ENCODE measurements at regions not wholly inside any gene's neighbourhood (a gene's known extent, or its start where the extent isn't known, plus 50 kb on each side); places are given as distances from the start of the nearest gene placed in this dataset.
"Not testable (repeated sequence)": the region's sequence is repeated elsewhere in the genome, so short reads cannot be mapped to it uniquely, and the experiment has no call there.

DNA sequence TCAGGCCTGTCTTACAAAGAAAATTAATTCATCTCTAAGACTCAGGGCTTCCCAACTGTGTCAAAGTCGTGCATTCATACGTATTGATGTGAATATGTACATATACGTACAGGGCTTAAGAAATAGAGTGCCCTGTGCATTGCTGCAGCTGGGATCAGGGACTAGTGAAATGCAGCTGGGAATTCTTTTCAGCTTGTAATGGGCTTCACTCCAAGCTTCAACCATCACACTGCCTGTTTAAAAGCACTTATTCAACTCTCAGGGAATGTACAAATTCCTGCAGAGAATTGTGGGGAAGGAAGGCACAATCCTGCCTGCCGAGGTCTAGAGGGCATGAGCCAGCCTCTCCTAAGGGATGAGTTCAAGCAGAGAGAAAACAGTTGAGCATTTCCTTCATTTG is 59.6 kb upstream of the MAN2A1 start:
- DNase-seq (ENCODE audit: low spot score): no peak

DNA sequence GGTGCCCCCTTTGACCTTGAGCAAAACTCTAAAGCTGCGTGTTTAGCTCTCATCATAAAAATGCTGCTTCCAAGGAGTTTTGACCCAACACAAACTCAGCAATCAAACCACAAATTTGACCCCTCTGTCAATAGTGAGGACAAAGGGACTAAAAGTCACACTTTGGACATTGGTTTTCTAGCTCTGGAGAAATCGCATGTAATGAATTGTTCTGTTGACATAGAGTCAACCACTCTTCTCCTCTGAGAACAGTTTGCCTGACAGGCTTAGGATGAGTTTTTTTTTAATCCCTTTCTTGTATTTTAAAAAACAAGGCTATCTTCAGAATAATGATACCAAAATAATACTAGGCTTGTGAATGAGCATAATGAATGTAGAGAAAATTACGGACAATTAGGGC is 61.1 kb upstream of the MAN2A1 start:
- DNase-seq (ENCODE audit: low spot score): no peak

DNA sequence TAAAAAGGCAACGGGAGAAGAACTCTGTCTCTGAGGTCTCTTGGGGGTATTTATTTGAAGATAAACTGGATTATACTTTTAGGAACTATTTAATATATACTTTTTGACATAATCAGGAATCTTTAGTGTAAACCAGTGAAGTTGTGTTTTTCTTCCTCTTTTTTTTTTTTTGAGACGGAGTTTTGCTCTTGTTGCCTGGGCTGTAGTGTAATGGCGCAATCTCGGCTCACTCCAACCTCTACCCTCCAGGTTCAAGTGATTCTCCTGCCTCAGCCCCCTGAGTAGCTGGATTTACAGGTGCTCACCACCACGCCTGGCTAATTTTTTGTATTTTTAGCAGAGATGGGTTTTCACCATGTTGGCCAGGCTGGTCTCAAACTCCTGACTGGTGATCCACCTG is 68.5 kb upstream of the MAN2A1 start:
- not testable (repeated sequence) for DNase-seq (ENCODE audit: low spot score)

DNA sequence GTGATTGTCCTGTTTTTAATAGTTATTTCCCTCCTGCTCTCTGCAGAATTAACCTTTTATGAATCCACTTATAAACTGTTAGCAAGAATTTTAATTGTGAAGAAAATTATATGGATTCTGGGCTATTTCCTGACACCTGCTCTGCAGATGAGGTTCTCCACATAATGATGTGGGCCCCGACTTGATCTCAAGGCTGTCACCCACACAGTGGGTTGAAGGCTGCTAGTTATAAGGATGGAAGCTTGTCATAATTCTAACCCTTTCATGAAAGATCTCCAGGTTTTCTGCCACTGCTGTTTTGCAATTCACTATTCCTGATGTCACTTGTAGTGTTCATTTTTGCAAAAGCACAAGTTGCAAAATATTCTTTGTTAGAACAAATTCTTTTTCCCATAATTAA is 69.1 kb upstream of the MAN2A1 start:
- no peak for DNase-seq (ENCODE audit: low spot score)

DNA sequence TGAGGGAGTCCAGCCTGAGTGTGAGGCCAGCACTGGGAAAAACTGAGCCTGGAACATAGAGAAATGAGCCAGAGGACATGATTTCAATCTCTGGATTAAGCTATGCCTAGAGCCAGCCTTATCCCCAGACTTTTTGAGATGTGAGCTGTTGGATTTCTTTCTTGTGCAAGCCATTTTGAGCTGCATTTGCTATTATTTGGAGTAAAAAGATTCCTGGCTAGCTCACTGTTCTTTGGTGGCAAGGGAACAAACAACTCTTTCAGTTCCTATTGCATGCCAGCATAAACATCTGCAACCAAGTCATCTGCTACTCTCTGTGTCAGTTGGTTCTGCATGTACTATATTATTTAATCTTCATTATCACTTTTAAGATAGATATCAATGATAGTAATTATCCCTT is 70.1 kb upstream of the MAN2A1 start:
- DNase-seq (ENCODE audit: low spot score): no peak

DNA sequence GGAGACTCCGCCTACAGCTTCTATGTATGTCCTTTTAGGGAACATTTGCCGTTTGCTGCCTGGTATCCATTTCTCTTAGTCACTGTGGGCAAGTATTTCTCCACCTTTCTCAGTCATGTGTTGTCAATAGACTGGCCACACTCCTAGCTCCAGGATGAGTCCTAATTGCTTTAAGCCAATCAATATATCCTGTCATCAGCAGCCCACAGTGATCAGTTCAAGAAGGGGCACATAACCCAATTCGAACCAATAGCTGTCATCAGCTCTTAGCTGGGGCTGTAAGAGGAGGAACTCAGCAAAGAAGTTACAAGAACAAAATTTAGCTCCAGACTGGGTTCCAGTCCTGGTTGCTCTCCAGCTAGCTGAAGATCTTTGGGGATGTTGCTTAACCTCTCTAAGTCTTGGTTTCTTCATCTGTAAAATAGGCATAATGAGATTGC is 70.7 kb upstream of the MAN2A1 start:
- no peak for DNase-seq (ENCODE audit: low spot score)

DNA sequence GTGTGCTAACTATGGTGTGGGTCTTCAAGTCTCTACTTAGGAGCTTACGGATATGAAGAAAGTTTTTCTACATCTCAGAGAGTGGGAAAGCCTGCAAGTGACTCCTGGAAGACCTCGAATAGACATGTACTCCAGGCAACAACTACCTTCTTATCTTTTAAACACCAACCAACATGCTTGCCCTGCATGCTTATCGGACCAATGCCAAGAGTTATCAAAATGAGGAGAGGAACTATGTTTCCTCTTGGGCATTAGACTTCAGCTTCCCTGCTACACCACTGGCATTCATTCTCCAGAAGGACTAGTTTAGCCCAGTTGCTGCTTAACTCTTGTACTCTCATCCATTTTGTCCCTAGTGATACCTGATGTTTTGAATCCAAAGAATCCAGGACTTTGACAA is 74.7 kb upstream of the MAN2A1 start:
- no peak for DNase-seq (ENCODE audit: low spot score)

DNA sequence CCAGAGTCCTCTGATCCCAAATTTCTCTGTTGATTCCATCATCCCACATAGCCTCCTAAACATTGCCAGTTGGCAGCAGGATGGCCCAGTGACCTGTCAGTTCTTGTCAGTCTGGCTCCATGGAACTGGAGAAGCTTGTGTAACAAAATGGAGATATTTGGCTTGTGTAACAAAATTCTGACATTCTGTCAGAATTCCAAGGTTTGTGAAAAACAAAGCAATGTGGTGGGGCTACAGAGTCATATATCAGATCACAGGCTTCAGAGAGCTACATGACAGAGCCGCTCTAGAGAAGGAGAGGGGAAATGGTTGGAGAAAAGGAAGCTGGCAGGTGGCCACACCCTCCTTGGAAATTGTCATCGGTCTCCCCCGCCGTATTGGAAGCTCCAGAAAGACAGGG is 75.4 kb upstream of the MAN2A1 start:
- peak; percentile 77 for DNase-seq (ENCODE audit: low spot score)

DNA sequence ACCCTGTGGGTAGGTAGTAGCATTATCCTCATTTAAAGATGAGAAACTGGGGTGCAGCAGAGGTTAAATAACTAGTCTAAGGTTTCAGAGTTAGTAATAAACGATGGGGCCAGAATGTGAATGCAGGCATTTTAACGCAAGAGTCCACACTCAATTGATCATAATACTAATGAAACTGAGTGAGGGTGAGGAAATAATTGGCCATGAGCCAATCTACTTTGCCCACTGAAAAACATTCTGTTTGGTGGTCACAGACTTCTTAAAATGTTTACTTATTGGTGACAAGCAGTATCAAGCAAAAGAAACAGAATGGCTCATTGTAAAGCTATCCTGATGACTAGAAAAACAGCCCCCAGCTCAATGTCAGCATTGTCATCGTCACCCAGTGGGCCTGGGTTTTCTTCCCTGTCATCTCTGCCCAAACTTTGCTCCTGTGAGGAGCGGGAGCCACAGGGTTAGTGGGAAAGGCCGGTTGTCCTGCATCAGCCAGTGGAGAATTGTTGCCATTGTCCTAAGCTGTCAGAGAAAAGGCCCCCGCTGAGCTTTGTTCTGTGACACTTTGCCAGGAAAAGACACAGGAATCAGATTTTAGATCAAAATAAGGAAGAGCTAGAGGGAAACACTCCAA is 77.3 kb upstream of the MAN2A1 start:
- peak; percentile 74 for DNase-seq (ENCODE audit: low spot score)

DNA sequence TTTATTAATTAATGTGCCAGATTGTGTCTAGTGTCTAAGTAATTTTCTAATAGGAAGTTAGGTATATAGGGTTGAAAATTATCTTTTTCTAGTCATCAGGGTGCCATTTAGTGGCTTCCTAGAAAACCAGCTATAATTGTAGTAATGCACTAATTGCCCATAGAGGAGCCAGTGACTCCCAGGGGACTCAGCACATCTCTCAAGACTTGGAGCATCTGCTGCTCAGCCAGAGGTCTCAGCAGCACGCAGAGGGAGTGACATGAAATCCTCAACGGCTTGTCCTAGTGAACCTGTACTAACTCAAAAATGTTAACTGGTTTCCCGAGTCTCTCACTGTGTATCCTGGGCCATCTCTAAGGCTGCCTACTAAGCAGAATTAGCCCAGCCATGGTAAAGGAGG is 78.2 kb upstream of the MAN2A1 start:
- no peak for DNase-seq (ENCODE audit: low spot score)

DNA sequence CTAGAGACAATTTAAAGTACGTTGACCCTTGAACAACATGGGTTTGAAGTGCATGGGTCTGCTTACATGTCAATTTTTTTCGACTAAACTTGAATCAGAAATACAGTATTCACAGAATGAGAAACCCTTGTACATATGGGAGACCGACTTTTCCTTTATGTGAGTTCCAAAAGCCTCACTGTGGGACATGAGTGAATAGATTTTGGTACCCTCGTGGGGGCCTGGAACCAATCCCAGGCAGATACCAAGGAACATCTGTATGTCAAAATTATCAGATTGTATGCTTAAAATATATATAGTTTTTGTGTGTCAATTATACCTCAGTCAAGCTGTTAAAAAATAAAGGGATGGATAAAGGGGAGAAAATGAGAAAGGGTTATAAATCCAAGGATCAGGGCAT is 78.7 kb upstream of the MAN2A1 start:
- DNase-seq (ENCODE audit: low spot score): no peak

DNA sequence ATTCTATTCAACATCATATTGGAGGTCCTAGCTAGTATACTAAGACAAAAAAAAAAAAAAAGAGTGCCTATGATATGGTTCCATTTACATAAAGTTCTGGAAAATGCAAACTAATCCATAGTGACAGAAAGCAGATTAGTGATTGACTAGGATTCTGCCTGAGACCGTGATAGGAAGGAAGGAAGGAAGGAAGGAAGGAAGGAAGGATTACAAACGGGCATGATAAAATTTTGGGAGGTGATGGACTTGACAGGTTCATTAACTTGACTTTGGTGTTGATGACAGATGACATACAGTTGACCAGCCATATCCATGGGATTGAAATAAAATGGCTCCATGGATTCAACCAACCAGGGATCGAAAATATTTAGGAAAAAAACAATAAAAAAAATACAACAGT is 79.1 kb upstream of the MAN2A1 start:
- DNase-seq (ENCODE audit: low spot score): no peak

DNA sequence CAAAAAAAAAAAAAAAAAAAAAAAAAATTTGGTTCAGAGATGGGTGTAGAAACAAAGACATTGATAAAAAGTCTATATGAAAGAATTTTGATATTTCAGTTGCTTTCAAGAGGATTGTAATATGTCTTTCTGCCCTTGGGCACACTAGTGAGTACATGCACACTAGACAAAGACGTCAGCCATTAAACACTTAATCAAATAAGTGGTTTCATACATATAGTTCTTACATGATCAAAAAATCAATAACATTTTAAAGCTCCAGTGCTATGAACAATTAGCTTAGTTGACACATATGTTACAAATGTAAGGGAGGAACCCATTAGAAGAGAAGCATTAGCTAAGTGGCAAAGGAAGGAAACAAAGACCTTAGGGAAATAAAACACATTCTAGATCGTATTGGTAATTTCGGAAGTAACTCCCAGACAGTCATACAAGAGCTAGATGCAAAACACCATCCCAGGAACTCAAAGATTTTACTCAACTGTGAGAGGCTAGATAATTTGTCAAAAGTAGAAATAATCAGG is 84.5 kb upstream of the MAN2A1 start:
- DNase-seq (ENCODE audit: low spot score): no peak

DNA sequence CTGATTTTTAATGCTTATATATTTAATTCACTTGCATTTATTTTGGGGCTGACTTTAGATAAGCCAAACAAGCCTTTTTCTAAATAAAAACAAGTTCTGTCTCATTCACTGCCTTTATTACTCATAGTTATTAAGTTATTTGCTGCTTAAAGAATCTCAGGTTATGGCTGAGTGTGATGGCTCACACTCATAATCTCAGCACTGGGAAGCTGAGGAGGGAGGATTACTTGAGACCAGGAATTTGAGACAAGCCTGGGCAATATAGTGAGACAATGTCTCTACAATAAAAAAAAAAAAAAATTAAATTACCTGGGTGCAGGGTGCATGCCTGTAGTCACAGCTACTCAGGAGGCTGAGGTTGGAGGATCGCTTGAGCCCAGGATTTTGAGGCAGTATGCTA is 85.0 kb upstream of the MAN2A1 start:
- DNase-seq (ENCODE audit: low spot score): no peak

DNA sequence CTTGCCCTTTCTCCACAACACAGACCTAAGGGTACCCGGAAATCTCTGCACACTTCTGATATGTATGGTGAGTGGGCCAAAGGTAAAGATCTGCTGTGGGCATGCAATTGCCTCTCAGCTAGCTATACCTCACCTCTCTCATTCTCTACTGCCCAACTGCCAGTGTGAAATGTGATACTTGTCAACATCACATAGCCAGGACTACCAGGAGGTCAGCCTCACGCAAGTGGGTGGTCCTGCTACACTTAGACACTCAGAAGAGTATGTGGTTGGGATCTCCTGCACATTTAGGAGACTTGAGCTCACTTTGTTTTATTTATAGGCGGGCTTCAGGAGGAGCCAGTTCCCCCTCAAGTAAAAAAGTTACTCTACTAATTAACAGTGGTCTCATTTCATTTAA is 88.0 kb upstream of the MAN2A1 start:
- DNase-seq (ENCODE audit: low spot score): no peak

DNA sequence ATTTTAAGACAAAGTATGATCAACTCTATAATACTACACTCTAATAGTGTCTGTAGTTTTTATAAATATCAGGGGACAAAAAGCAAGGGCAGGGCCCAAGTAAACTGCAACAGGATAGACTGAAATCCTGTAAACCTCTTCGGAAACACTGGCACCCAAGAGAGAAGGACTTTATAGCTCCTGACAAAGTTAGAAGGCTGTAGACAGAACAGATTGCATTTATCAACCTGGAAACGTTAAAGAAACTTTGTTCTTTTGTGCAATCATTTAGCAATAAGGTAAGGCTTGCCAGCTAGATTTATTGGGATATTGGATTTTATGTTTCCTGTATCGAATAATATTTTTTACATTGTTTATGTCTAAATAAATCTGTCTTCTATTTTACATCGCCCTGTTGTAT is 91.8 kb upstream of the MAN2A1 start:
- no peak for DNase-seq (ENCODE audit: low spot score)

DNA sequence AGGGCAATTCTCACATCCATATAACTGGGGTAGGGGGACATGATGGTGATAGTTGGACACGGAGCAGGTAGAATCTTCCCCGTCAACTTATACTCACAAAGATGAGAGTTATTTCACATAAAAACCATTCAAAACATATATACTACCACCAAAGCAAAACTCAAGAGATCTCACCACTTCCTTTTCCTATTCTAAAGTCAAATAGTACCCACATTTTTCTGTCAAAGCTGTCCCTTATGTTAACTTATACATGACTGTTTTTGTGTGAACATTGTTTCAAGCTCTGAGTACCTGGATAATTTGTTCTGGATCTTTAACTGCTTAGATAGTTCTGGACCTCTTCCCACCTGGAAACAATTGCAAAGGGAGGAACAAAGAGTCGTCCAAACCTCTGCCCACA is 95.5 kb upstream of the MAN2A1 start:
- DNase-seq (ENCODE audit: low spot score): no peak

DNA sequence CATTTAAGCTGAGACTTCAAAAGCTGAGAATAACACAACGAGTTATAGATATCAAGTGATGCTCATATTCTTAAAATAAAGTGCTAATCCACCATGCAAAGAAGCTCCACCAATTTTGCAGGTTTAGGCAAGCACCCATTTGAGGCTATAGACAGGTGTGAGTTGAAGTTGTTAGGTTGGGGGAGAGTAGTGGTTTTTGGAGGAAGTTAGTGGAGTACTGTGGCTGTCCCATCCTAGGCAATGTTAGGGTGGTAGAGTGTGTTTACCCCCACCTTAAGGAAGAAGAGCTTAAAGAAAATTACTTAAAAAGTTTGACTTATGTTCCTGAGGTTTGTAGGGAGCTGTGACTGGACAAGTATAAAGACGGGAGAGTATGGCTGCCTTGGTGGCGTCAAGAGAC is 98.9 kb upstream of the MAN2A1 start:
- no peak for DNase-seq (ENCODE audit: low spot score)

DNA sequence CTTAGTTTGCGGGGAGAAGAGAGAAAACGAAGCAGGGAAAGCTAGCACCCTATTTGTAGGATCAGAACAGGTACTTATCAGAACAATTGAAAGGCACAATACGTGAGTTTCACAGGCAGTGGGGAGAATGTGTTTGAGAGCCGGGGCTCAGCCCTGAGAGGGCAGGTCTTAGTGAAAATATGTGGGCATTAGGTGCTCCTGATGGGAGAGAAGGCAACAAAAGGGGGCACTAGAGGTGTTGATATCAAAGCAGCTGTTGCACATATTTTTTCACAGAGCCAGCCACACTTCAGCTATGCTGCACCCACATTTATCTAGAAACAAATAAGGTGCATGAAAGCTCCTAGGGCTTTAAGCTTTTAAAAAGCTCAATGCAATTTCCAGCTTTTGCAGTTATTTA is 99.7 kb upstream of the MAN2A1 start:
- no peak for DNase-seq (ENCODE audit: low spot score)

DNA sequence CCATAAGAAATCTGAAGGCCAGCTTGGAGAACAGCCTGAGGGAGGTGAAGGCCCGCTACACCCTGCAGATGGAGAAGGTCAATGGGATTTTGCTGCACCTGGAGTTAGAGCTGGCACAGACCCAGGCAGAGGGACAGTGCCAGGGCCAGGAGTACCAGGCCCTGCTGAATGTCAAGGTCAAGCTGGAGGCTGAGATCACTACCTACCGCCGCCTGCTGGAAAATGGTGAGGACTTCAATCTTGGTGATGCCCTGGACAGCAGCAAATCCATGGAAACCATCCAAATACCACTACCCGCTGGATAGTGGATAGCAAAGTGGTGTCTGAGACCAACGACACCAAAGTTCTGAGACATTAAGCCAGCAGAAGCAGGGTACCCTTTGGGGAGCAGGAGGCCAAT is 100.5 kb upstream of the MAN2A1 start:
- DNase-seq (ENCODE audit: low spot score): no peak

DNA sequence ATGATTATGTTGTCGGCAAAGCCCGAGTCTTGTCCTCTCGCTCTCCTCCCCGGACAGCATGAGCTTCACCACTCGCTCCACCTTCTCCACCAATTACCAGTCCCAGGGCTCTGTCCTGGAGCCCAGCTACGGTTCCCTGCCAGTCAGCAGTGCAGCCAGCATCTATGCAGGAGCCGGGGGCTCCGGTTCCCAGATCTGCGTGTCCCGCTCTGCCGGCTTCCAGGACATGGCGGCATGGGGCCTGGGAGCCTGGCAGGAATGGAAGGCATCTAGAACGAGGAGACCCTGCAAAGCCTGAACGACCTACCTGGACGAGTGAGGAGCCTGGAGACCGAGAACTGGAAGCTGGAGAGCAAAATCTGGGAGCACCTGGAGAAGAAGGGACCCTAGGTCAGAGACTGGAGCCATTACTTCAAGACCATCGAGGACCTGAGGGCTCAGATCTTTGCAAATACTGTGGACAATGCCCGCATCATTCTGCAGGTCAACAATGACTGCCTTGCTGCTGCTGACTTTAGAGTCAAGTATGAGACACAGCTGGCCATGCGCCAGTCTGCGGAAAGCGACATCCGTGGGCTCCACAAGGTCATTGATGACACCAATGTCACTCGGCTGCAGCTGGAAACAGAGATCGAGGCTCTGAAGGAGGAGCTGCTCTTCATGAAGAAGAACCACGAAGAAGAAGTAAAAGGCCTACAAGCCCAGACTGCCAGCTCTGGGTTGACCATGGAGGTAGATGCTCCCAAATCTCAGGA is 101.3 kb upstream of the MAN2A1 start:
- no peak for DNase-seq (ENCODE audit: low spot score)

DNA sequence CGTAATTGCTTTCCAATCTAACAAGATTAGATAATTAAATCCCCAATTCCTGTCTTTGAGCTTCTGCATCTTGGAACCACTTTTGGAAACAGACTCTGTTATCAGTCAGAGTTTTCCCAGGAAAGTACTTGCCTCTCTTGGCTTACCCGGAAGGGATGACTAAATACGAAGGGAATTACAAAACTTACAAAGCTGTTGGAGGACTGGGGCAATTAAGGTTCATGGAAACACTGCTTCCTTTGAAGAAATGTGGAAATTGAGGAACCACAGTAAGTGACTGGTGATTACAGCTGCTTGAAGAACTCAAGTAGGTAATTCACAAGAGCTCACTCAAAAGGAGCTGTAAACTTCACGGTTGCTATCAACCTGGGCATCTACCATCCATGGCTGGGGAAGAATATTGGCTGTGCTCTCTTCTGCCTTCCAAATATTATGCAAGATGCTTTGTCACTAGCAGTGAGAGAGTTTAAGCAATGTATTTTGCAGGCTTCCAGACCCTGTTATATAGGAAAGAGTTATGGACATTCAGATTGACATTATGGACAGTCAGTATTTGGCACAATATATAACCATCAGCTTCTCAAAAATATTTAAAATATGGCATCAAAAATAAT is 104.6 kb upstream of the MAN2A1 start:
- no peak for DNase-seq (ENCODE audit: low spot score)

DNA sequence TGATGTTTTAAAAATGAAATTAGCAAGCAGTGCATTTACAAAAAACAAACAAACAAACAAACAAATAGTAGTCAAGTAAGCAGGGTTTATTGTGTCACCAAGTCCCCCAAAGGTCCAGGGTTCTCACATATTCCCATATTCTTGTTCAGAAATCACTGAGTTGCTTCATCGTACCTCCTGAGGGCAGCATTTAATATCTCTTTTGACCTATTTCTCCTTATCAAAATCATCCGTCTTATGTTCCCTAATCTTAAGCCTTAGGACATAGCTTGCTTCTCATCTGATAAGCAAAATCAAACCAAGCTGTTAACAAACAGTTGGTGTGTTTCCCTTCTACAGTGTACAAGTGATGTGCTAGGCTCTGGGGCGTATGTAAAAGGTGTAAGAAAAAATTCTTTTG is 109.5 kb upstream of the MAN2A1 start:
- DNase-seq (ENCODE audit: low spot score): no peak

Measured in cerebellar cortex (tissue), 1 donor.